Tongue (tissue), 1 donor: ENCODE measurements at regions not wholly inside any gene's neighbourhood (a gene's known extent, or its start where the extent isn't known, plus 50 kb on each side); places are given as distances from the start of the nearest gene placed in this dataset.

ENCODE experiments used
- DNase-seq: peaks from one replicate; pipeline ENCODE4 v3.0.0-alpha.2; 2015

- no peak for DNase-seq
Measured at GRCh38 chr1:168871531-168871930, 142.5 kb upstream of the DPT start.

GRCh38 chr1:168875831-168876230, 146.8 kb upstream of the DPT start:
- DNase-seq, result no peak

- DNase-seq, result no peak
Measured at GRCh38 chr1:168876830-168877229, 147.8 kb upstream of the DPT start.

GRCh38 chr1:168879896-168880734, 151.1 kb upstream of the DPT start:
- peak; percentile 44 for DNase-seq

- DNase-seq, result no peak
Measured at GRCh38 chr1:168881656-168882260, 152.8 kb upstream of the DPT start.

- DNase-seq, result peak; percentile 75
Measured at GRCh38 chr1:168887381-168887780, 158.4 kb upstream of the DPT start.

GRCh38 chr1:168888418-168888817, 159.4 kb upstream of the DPT start:
- no peak for DNase-seq

- DNase-seq, result no peak
Measured at GRCh38 chr1:168892931-168893330, 163.9 kb upstream of the DPT start.

GRCh38 chr1:168893359-168893801, 164.4 kb upstream of the DPT start:
- peak; percentile 60 for DNase-seq

- DNase-seq, result peak; percentile 90
Measured at GRCh38 chr1:168894397-168894903, 165.4 kb upstream of the DPT start.

GRCh38 chr1:168897249-168897648, 168.2 kb upstream of the DPT start:
- no peak for DNase-seq

GRCh38 chr1:168903237-168903830, 174.3 kb upstream of the DPT start:
- no peak for DNase-seq

- no peak for DNase-seq
Measured at GRCh38 chr1:168905633-168906032, 176.6 kb upstream of the DPT start.

- no peak for DNase-seq
Measured at GRCh38 chr1:168906367-168906766, 177.4 kb upstream of the DPT start.

- no peak for DNase-seq
Measured at GRCh38 chr1:168907053-168907452, 178.0 kb upstream of the DPT start.

- DNase-seq, result no peak
Measured at GRCh38 chr1:168907786-168908348, 178.9 kb upstream of the DPT start.

- DNase-seq, result no peak
Measured at GRCh38 chr1:168910403-168910802, 181.4 kb upstream of the DPT start.

- DNase-seq, result no peak
Measured at GRCh38 chr1:168911370-168911769, 182.4 kb upstream of the DPT start.

GRCh38 chr1:168913711-168914463, 184.9 kb upstream of the DPT start:
- DNase-seq, result no peak

- no peak for DNase-seq
Measured at GRCh38 chr1:168917309-168917708, 188.3 kb upstream of the DPT start.

GRCh38 chr1:168917796-168918195, 188.7 kb upstream of the ATP1B1 start:
- DNase-seq, result no peak
